H9 (cell line): ENCODE measurements at regions not wholly inside any gene's neighbourhood (a gene's known extent, or its start where the extent isn't known, plus 50 kb on each side); places are given as distances from the start of the nearest gene placed in this dataset.
A peak's percentile ranks its signal among the peaks of the same experiment; 100 is the strongest.

Experiments
- DNase-seq: peaks from one replicate; pipeline ENCODE4 v3.0.0-alpha.2; 2017
- H2AFZ ChIP-seq: one replicate; pipeline ENCODE4 v1.6.1; 2013; ENCODE audit warnings: mild to moderate bottlenecking, low read length, control low read depth, moderate library complexity
- H2AK5ac ChIP-seq: 2 replicates; pipeline ENCODE4 v1.6.1; 2013; ENCODE audit warnings: low read length, control low read depth, mixed read lengths; ENCODE audit not compliant: insufficient read length
- H2BK120ac ChIP-seq: one replicate; pipeline ENCODE4 v1.6.1; 2013; ENCODE audit warnings: low read depth, mild to moderate bottlenecking, low read length, control low read depth, inconsistent platforms; ENCODE audit not compliant: poor library complexity, severe bottlenecking
- H2BK12ac ChIP-seq: 2 replicates; pipeline ENCODE4 v1.6.1; 2013; ENCODE audit warnings: low read length, control low read depth, mixed read lengths, low read depth; ENCODE audit not compliant: insufficient read length
- H2BK15ac ChIP-seq: 2 replicates; pipeline ENCODE4 v1.6.1; 2013; ENCODE audit warnings: low read depth, low read length, control low read depth
- H2BK20ac ChIP-seq: one replicate; pipeline ENCODE4 v1.6.1; 2013; ENCODE audit warnings: low read depth, mild to moderate bottlenecking, low read length, control low read depth, inconsistent platforms; ENCODE audit not compliant: poor library complexity, severe bottlenecking
- H2BK5ac ChIP-seq: 2 replicates; pipeline ENCODE4 v1.6.1; 2013; ENCODE audit warnings: low read length, control low read depth, mixed read lengths; ENCODE audit not compliant: insufficient read length
- H3K14ac ChIP-seq: 2 replicates; pipeline ENCODE4 v1.6.1; 2013; ENCODE audit warnings: low read length, control low read depth; ENCODE audit not compliant: insufficient read depth
- H3K18ac ChIP-seq: 2 replicates; pipeline ENCODE4 v1.6.1; 2013; ENCODE audit warnings: low read depth, mild to moderate bottlenecking, mixed read lengths, low read length, control low read depth; ENCODE audit not compliant: insufficient read length
- H3K23ac ChIP-seq: 2 replicates; pipeline ENCODE4 v1.6.1; 2013; ENCODE audit warnings: low read length, control low read depth, mixed read lengths, low read depth; ENCODE audit not compliant: insufficient read length
- H3K23me2 ChIP-seq: 2 replicates; pipeline ENCODE4 v1.6.1; 2013; ENCODE audit warnings: low read depth, mild to moderate bottlenecking, mixed read lengths, low read length, control low read depth; ENCODE audit not compliant: insufficient read length, poor library complexity, severe bottlenecking
- H3K27ac ChIP-seq: 2 replicates; pipeline ENCODE4 v1.5.1; 2013; ENCODE audit warnings: low read length, control low read depth, mixed read lengths, low read depth; ENCODE audit not compliant: insufficient read length
- H3K27me3 ChIP-seq: 2 replicates; pipeline ENCODE4 v1.6.1; 2013; ENCODE audit warnings: low read length, control low read depth, inconsistent platforms; ENCODE audit not compliant: insufficient read depth
- H3K4ac ChIP-seq: 2 replicates; pipeline ENCODE4 v1.6.1; 2013; ENCODE audit warnings: low read depth, mild to moderate bottlenecking, control low read depth, inconsistent platforms, low read length, moderate library complexity
- H3K4me1 ChIP-seq: 2 replicates; pipeline ENCODE4 v1.6.1; 2013; ENCODE audit warnings: low read length, control low read depth, inconsistent platforms; ENCODE audit not compliant: insufficient read depth
- H3K4me2 ChIP-seq: 2 replicates; pipeline ENCODE4 v1.6.1; 2013; ENCODE audit warnings: low read length, control low read depth, mixed read lengths; ENCODE audit not compliant: insufficient read length, insufficient read depth
- H3K56ac ChIP-seq: 2 replicates; pipeline ENCODE4 v1.6.1; 2013; ENCODE audit warnings: low read depth, mild to moderate bottlenecking, mixed read lengths, low read length, control low read depth; ENCODE audit not compliant: insufficient read length
- H3K79me1 ChIP-seq: 2 replicates; pipeline ENCODE4 v1.6.1; 2013; ENCODE audit warnings: low read depth, mild to moderate bottlenecking, moderate library complexity, low read length, control low read depth, inconsistent platforms; ENCODE audit not compliant: insufficient read depth, poor library complexity, severe bottlenecking
- H3K79me2 ChIP-seq: 2 replicates; pipeline ENCODE4 v1.6.1; 2013; ENCODE audit warnings: low read length, control low read depth, inconsistent platforms; ENCODE audit not compliant: insufficient read depth
- H3K9ac ChIP-seq: 2 replicates; pipeline ENCODE4 v1.6.1; 2013; ENCODE audit warnings: low read length, control low read depth, mixed read lengths; ENCODE audit not compliant: insufficient read length; ENCODE audit errors: extremely low read depth
- H3K9me3 ChIP-seq: one replicate; pipeline ENCODE4 v1.6.1; 2013; ENCODE audit warnings: low read depth, low read length, inconsistent platforms; ENCODE audit not compliant: control insufficient read depth
- H3T11ph ChIP-seq: one replicate; pipeline ENCODE4 v1.6.1; 2013; ENCODE audit warnings: mild to moderate bottlenecking, low read length, control low read depth, inconsistent platforms
- H4K20me1 ChIP-seq: one replicate; pipeline ENCODE4 v1.6.1; 2013; ENCODE audit not compliant: control insufficient read depth, insufficient read length, insufficient read depth
- H4K5ac ChIP-seq: 2 replicates; pipeline ENCODE4 v1.6.1; 2013; ENCODE audit warnings: low read depth, mild to moderate bottlenecking, mixed read lengths, low read length, control low read depth; ENCODE audit not compliant: insufficient read length
- H4K8ac ChIP-seq: replicated peaks from 2 replicates; pipeline ENCODE4 v1.6.1; 2013; ENCODE audit warnings: low read length, control low read depth, mixed read lengths, low read depth; ENCODE audit not compliant: insufficient read length
- H4K91ac ChIP-seq: 2 replicates; pipeline ENCODE4 v1.6.1; 2013; ENCODE audit warnings: low read depth, mild to moderate bottlenecking, moderate library complexity, mixed read lengths, low read length, control low read depth; ENCODE audit not compliant: insufficient read length
- H3K27ac Mint-ChIP-seq, 3 experiments: 2 replicates in 2 of 3; 3 replicates in 1 of 3; pipeline ENCODE4 v1.8.0; 2020 to 2021; ENCODE audit warnings: mixed read lengths in 3 of 3, mild to moderate bottlenecking in 1 of 3, moderate library complexity in 1 of 3
- H3K27me3 Mint-ChIP-seq: 2 replicates; pipeline ENCODE4 v1.8.0; 2021; ENCODE audit warnings: low read depth, mild to moderate bottlenecking, moderate library complexity, mixed read lengths
- H3K36me3 Mint-ChIP-seq, 3 experiments: 2 replicates in 2 of 3; 3 replicates in 1 of 3; pipeline ENCODE4 v1.8.0; 2020 to 2021; ENCODE audit warnings: low read depth in 3 of 3, mixed read lengths in 3 of 3; ENCODE audit not compliant: insufficient read depth in 1 of 3
- H3K4me1 Mint-ChIP-seq, 2 experiments: 2 replicates each; pipeline ENCODE4 v1.8.0; 2020; ENCODE audit warnings: mixed read lengths in 2 of 2
- H3K4me3 Mint-ChIP-seq, 2 experiments: 2 replicates in 1 of 2; 3 replicates in 1 of 2; pipeline ENCODE4 v1.8.0; 2020 to 2021; ENCODE audit warnings: mild to moderate bottlenecking in 2 of 2, mixed read lengths in 2 of 2, moderate library complexity in 1 of 2
- H3K9me3 Mint-ChIP-seq, 2 experiments: 2 replicates in 1 of 2; 3 replicates in 1 of 2; pipeline ENCODE4 v1.8.0; 2020; ENCODE audit warnings: mild to moderate bottlenecking in 2 of 2, mixed read lengths in 2 of 2, moderate library complexity in 1 of 2
- WGBS: extraction: QIAGEN DNeasy Blood & Tissue Kit; methylation state at CpG from one replicate; pipeline ENCODE4 v1.1.7; 2013; ENCODE audit warnings: missing lambda C conversion rate, low lambda C conversion rate, mixed read lengths; ENCODE audit not compliant: insufficient read length; ENCODE audit errors: extremely low coverage; 5-methylcytosine and 5-hydroxymethylcytosine counted together
- TF ChIP-seq, protein P1 (sequence below): fragments of 200-600 bp; sonication (generic); conservative IDR thresholded peaks from 3 replicates; pipeline ENCODE4 v1.8.0; 2021; ENCODE audit warnings: antibody characterized with exemption, mild to moderate bottlenecking

DNA sequence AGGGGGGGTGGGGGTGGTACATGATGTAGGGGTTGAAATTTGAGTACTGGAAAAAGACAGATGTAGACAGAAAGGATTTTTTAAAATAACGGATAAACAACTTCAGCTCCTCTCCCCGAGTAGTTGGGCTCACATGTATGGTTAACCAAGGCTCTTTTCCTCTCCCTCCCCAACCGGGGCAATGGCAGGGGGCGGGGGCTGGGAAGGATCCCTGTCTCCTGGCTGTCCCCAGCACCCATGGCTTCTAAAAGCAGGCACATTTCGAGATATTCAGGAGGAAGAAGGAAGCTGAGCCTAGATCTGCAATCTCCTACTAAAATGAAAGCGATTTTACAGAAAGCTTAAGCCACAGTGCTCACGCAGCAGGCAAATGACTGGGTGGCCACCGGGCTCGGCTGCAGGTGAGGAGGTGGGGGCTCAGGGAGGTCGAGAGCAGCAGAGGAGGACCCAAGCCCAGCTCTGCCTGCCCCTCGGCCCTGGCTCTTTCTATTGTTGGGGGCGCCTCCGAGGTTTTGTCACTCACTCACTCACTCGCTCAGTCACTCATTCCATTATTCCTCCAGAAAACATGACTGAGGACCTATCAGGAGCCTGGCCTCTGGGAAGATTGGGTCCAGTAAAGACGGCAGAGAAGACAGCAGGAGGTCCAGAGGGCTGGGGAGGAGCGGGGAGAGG lies 573.3 kb downstream of the PTPRU start:
- H4K20me1 ChIP-seq = no peaks in the 10 kb centered on the region
- peak; percentile 22 for DNase-seq
- Mint-ChIP-seq H3K27me3 (no peaks in the 10 kb centered on the region), H3K36me3 (no peaks in the 10 kb centered on the region), H3K4me3 (no peak overlapping the region), H3K9me3 (no peaks in the 10 kb centered on the region), H3K4me1 (peaks cover 3 to 20% of the 10 kb centered on the region in 2 experiments), H3K27ac (no peak overlapping the region)
- H4K8ac ChIP-seq = no peak overlapping the region
- no peaks in the 10 kb centered on the region for H3K4me1 ChIP-seq
- TF ChIP-seq, protein P1, sequence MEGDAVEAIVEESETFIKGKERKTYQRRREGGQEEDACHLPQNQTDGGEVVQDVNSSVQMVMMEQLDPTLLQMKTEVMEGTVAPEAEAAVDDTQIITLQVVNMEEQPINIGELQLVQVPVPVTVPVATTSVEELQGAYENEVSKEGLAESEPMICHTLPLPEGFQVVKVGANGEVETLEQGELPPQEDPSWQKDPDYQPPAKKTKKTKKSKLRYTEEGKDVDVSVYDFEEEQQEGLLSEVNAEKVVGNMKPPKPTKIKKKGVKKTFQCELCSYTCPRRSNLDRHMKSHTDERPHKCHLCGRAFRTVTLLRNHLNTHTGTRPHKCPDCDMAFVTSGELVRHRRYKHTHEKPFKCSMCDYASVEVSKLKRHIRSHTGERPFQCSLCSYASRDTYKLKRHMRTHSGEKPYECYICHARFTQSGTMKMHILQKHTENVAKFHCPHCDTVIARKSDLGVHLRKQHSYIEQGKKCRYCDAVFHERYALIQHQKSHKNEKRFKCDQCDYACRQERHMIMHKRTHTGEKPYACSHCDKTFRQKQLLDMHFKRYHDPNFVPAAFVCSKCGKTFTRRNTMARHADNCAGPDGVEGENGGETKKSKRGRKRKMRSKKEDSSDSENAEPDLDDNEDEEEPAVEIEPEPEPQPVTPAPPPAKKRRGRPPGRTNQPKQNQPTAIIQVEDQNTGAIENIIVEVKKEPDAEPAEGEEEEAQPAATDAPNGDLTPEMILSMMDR = no peak
- H4K91ac ChIP-seq = no peak overlapping the region
- H3K23ac ChIP-seq = no peak overlapping the region
- no peaks in the 10 kb centered on the region for H3K79me2 ChIP-seq
- H2AFZ ChIP-seq = no peak overlapping the region
- no peak overlapping the region for H2BK120ac ChIP-seq
- no peak overlapping the region for H2BK5ac ChIP-seq
- no peak overlapping the region for H3K56ac ChIP-seq
- H3T11ph ChIP-seq = no peak overlapping the region
- H2BK12ac ChIP-seq = no peak overlapping the region
- no peak overlapping the region for H2AK5ac ChIP-seq
- H3K14ac ChIP-seq = peak overlapping the region; percentile 81; the same call in 1 of the 2 replicates
- no peaks in the 10 kb centered on the region for H3K27me3 ChIP-seq
- H3K79me1 ChIP-seq = no peaks in the 10 kb centered on the region
- no peaks in the 10 kb centered on the region for H3K23me2 ChIP-seq
- no peak overlapping the region for H2BK20ac ChIP-seq
- no peaks in the 10 kb centered on the region for H3K9me3 ChIP-seq
- WGBS = no CpG with 5 or more reads among the region's 16 CpGs
- no peak overlapping the region for H3K4ac ChIP-seq
- H3K18ac ChIP-seq = no peak overlapping the region
- H3K4me2 ChIP-seq = no peak overlapping the region
- no peak overlapping the region for H4K5ac ChIP-seq
- no peak overlapping the region for H3K9ac ChIP-seq
- H2BK15ac ChIP-seq = no peak overlapping the region
- no peak overlapping the region for H3K27ac ChIP-seq
